RWPE1 (cell line): ENCODE measurements at regions not wholly inside any gene's neighbourhood (a gene's known extent, or its start where the extent isn't known, plus 50 kb on each side); places are given as distances from the start of the nearest gene placed in this dataset.

ENCODE experiments used
- CTCF ChIA-PET: fragments of 350-600 bp; sonication (Branson Sonifier 250); formaldehyde crosslinking; extraction: SDS; loops from one replicate; lab custom pipeline; 2021; lab: Yijun Ruan, JAX
- POLR2A ChIA-PET: fragments of 400-600 bp; formaldehyde crosslinking; extraction: SDS; loops from one replicate; lab custom pipeline; 2020; ENCODE audit warnings: antibody characterized with exemption; ENCODE audit not compliant: low non-redundant PET; lab: Yijun Ruan, JAX
- DNase-seq: peaks from one replicate; pipeline ENCODE4 v3.0.0; 2012; ENCODE audit warnings: low spot score
- H3K27ac ChIP-seq: fragments of 450-650 bp; 2 replicates; pipeline ENCODE4 v1.5.1; 2017
- CTCF ChIP-seq: fragments of 450-650 bp; conservative IDR thresholded peaks from 2 replicates; pipeline ENCODE4 v1.5.1; 2017; ENCODE audit warnings: low read depth, mild to moderate bottlenecking

GRCh38 chr2:2599441-2599840, 268.4 kb upstream of the MYT1L start:
- POLR2A ChIA-PET: no interaction called here

GRCh38 chr2:2597712-2598111, 266.6 kb upstream of the MYT1L start:
- CTCF ChIA-PET: no interaction called here
- no peak overlapping the region for H3K27ac ChIP-seq
- TF ChIP-seq CTCF: no peak
- POLR2A ChIA-PET: no interaction called here
- DNase-seq: no peak

More at GRCh38 chr2:2599441-2599840, 268.4 kb upstream of the MYT1L start:
- no peak for DNase-seq
- CTCF ChIA-PET: interaction anchor here (0.7 kb wide), 1 partner anchor 80 kb away, joined by 3 read pairs; no protein-coding TSS in a partner anchor
- no peak overlapping the region for H3K27ac ChIP-seq
- TF ChIP-seq CTCF: no peak

- no peak for TF ChIP-seq CTCF
- CTCF ChIA-PET: interaction anchor here (0.6 kb wide), 1 partner anchor 244 kb away, joined by 4 read pairs; no protein-coding TSS in a partner anchor
- POLR2A ChIA-PET: no interaction called here
- DNase-seq: no peak
- no peak overlapping the region for H3K27ac ChIP-seq
These were observed 260.5 kb upstream of the MYT1L start for GRCh38 chr2:2591542-2591940.

- ChIA-PET POLR2A (no interaction called here), CTCF (no interaction called here)
- H3K27ac ChIP-seq: no peak overlapping the region
- no peak for DNase-seq
- no peak for TF ChIP-seq CTCF
These were observed 259.9 kb upstream of the MYT1L start for GRCh38 chr2:2590841-2591541.

GRCh38 chr2:2590141-2590540, 259.1 kb upstream of the MYT1L start:
- H3K27ac ChIP-seq: no peak overlapping the region
- no peak for DNase-seq
- no peak for TF ChIP-seq CTCF
- ChIA-PET POLR2A (no interaction called here), CTCF (no interaction called here)

GRCh38 chr2:2588777-2589176, 257.7 kb upstream of the MYT1L start:
- CTCF ChIA-PET: interaction anchor here (0.7 kb wide), 1 partner anchor 13 kb away, joined by 4 read pairs; no protein-coding TSS in a partner anchor

More at GRCh38 chr2:2588777-2589176, 257.7 kb upstream of the MYT1L start:
- DNase-seq: no peak
- H3K27ac ChIP-seq: no peak overlapping the region
- TF ChIP-seq CTCF: no peak
- POLR2A ChIA-PET: no interaction called here
